Kidney (tissue), 13 donors: ENCODE measurements at regions not wholly inside any gene's neighbourhood (a gene's known extent, or its start where the extent isn't known, plus 50 kb on each side); places are given as distances from the start of the nearest gene placed in this dataset.

Experiments used
- DNase-seq, 5 donors: peaks; one replicate each; pipeline ENCODE4 v3.0.0-alpha.2; 2013 to 2020
- FAIRE-seq: peaks from 2 replicates; lab custom pipeline; 2012; peaks lifted over from hg19 to GRCh38; lab: Jason Lieb, UNC
- H3K27ac ChIP-seq, 2 donors: one replicate each; pipeline ENCODE4 v1.7.0; 2013; ENCODE audit warnings: low read depth in 2 of 2, low read length in 2 of 2, inconsistent platforms in 1 of 2
- H3K27me3 ChIP-seq: one replicate; pipeline ENCODE4 v1.7.1; 2013; ENCODE audit warnings: low read length, inconsistent platforms; ENCODE audit not compliant: control insufficient read depth, insufficient read depth
- H3K36me3 ChIP-seq, 3 donors: one replicate each; pipeline versions ENCODE4 v1.7.0 to v1.7.1; 2013; ENCODE audit warnings: low read length in 3 of 3, control low read depth in 1 of 3, inconsistent platforms in 1 of 3; ENCODE audit not compliant: insufficient read depth in 3 of 3, control insufficient read depth in 2 of 3
- H3K4me1 ChIP-seq, 3 donors: one replicate each; pipeline versions ENCODE4 v1.7.0 to v1.7.1; 2013; ENCODE audit warnings: low read length in 3 of 3, inconsistent platforms in 1 of 3, low read depth in 1 of 3; ENCODE audit not compliant: control insufficient read depth in 2 of 3, insufficient read depth in 2 of 3
- H3K4me3 ChIP-seq, 3 donors: one replicate each; pipeline versions ENCODE4 v1.7.0 to v1.8.1; 2013; ENCODE audit warnings: low read length in 3 of 3, control low read depth in 1 of 3, inconsistent platforms in 1 of 3
- H3K9ac ChIP-seq, 3 donors: one replicate each; pipeline versions ENCODE4 v1.7.0 to v1.7.1; 2013; ENCODE audit warnings: low read length in 3 of 3, control low read depth in 1 of 3, inconsistent platforms in 1 of 3
- H3K9me3 ChIP-seq, 3 donors: one replicate each; pipeline versions ENCODE4 v1.7.0 to v1.7.1; 2013; ENCODE audit warnings: low read length in 3 of 3, control low read depth in 1 of 3, inconsistent platforms in 1 of 3; ENCODE audit not compliant: control insufficient read depth in 2 of 3, insufficient read depth in 1 of 3
- intact Hi-C: fragments of 100-400 bp; cut with DNase I; formaldehyde crosslinking; loops from one replicate; pipeline ENCODE4 v1.11.1; 2022
- TF ChIP-seq, protein P1 (sequence below): IDR thresholded peaks from 3 replicates; pipeline ENCODE4 v1.5.1; 2012; ENCODE audit warnings: mild to moderate bottlenecking, moderate library complexity, borderline replicate concordance; ENCODE audit not compliant: insufficient read depth; ENCODE audit errors: extremely low read depth
- donor health status: control.
- donor health status: control.
- donor health status: control.
- donor health status: control.
- donor health status: control.
- donor health status: DM: yes; HTN: yes; CAD: no.
- donor health status: Normal renal cell carcinoma (clear cell type).

DNA sequence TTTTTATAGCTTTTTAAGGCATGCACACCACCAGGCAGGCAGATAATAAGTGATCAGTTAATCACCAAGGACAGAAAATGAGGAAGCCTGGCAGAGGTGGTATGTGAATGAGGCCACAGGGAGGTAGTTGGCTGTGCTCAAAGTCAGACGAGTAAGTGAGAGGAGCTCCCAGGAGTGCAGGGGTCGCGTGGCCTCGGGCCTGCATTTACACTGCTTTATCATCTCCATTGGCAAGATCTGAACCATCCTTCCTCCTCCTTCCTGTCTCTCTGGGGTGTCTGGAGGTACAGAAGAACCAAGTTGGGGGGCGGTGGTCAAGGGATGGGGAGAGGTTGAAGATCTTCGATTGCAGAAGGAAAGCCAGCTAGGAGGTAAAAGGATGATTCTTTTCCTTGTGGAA lies 320.1 kb downstream of the SOX9 start:
- Histone ChIP-seq H3K36me3 (no peaks in the 10 kb centered on the region), H3K27me3 (no peaks in the 10 kb centered on the region), H3K9ac (no peak overlapping the region), H3K4me1 (no peaks in the 10 kb centered on the region), H3K9me3 (no peaks in the 10 kb centered on the region), H3K4me3 (no peak overlapping the region), H3K27ac (no peak overlapping the region)
- DNase-seq (peak in 1 of 5 donors; percentile 19), FAIRE-seq (no peak)
- intact Hi-C loops, result no loop called here
- TF ChIP-seq, protein P1, sequence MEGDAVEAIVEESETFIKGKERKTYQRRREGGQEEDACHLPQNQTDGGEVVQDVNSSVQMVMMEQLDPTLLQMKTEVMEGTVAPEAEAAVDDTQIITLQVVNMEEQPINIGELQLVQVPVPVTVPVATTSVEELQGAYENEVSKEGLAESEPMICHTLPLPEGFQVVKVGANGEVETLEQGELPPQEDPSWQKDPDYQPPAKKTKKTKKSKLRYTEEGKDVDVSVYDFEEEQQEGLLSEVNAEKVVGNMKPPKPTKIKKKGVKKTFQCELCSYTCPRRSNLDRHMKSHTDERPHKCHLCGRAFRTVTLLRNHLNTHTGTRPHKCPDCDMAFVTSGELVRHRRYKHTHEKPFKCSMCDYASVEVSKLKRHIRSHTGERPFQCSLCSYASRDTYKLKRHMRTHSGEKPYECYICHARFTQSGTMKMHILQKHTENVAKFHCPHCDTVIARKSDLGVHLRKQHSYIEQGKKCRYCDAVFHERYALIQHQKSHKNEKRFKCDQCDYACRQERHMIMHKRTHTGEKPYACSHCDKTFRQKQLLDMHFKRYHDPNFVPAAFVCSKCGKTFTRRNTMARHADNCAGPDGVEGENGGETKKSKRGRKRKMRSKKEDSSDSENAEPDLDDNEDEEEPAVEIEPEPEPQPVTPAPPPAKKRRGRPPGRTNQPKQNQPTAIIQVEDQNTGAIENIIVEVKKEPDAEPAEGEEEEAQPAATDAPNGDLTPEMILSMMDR, result no peak

DNA sequence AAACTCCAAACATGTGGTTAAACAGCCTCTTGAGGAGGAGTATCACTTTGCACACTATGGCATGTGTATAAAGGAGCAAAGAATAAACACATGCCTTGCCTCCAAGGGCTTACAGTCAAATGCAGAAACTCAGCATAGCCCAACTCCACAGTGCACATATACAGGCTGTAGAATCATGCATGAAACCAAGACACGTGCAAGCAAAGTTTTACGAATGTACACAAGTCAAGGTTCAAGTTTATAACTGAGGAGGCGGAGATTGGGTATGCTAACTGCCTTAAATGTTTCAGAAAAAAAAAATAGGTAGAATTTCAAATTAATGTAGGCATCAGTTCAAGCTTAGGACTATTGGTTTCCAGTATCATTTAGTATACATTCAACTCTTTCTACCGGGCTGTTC lies 321.1 kb downstream of the SOX9 start:
- H3K9ac ChIP-seq, result no peak overlapping the region
- no peak overlapping the region for H3K4me3 ChIP-seq
- no peaks in the 10 kb centered on the region for H3K9me3 ChIP-seq
- no peaks in the 10 kb centered on the region for H3K27me3 ChIP-seq
- TF ChIP-seq, protein P1, result no peak
- no peaks in the 10 kb centered on the region for H3K36me3 ChIP-seq
- H3K4me1 ChIP-seq, result no peaks in the 10 kb centered on the region
- intact Hi-C loops, result no loop called here
- FAIRE-seq (no peak), DNase-seq (no peak)
- no peak overlapping the region for H3K27ac ChIP-seq

DNA sequence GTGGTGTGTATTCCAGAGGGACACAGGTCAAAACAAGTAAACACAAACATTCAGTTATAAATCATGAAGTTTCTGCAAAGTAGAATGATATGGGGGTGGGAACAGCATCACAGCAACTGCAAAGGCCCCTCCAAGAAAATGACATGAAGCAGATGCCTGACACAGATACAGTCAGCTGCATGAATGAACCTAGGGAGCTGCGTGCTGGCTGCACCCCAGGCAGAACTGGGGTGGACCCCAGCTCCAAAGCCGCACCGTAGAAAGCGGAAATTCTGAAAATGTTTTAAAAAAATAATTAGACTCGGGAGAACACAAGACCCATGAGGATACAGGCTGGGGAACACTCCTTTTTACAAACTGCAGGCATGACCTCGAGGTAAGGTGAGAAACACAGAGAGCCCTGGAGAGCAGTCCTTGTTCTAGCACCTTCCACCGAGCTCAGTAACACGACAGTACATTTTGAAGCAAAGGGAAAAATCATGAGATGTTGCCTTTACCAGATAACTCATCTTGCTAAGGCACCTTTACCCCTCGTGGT lies 323.8 kb downstream of the SOX9 start:
- intact Hi-C loops, result no loop called here
- Histone ChIP-seq H3K4me1 (no peaks in the 10 kb centered on the region), H3K36me3 (no peaks in the 10 kb centered on the region), H3K27ac (peak overlapping the region; percentile 13 to 18), H3K4me3 (no peak overlapping the region), H3K9ac (no peak overlapping the region), H3K9me3 (no peaks in the 10 kb centered on the region), H3K27me3 (no peaks in the 10 kb centered on the region)
- TF ChIP-seq, protein P1, result no peak
- no peak for FAIRE-seq
- DNase-seq, result no peak
